Mesothelial cell of epicardium (in vitro differentiated cells): ENCODE measurements at regions not wholly inside any gene's neighbourhood (a gene's known extent, or its start where the extent isn't known, plus 50 kb on each side); places are given as distances from the start of the nearest gene placed in this dataset.

Source experiments
- DNase-seq, 2 experiments: peaks; one replicate each; pipeline ENCODE4 v3.0.0; 2021; ENCODE audit warnings: low spot score in 2 of 2; ENCODE audit not compliant: unreplicated experiment in 2 of 2
- H3K27ac Mint-ChIP-seq: 2 replicates; pipeline ENCODE4 v1.8.0; 2021; ENCODE audit warnings: mixed read lengths
- H3K27me3 Mint-ChIP-seq: 2 replicates; pipeline ENCODE4 v1.8.0; 2021; ENCODE audit warnings: low read depth, mixed read lengths
- H3K36me3 Mint-ChIP-seq: 2 replicates; pipeline ENCODE4 v1.8.0; 2021; ENCODE audit warnings: mixed read lengths
- H3K4me1 Mint-ChIP-seq: 2 replicates; pipeline ENCODE4 v1.8.0; 2021; ENCODE audit warnings: mixed read lengths
- H3K4me3 Mint-ChIP-seq: 2 replicates; pipeline ENCODE4 v1.8.0; 2021; ENCODE audit warnings: mild to moderate bottlenecking, moderate library complexity, mixed read lengths
- H3K9me3 Mint-ChIP-seq: 2 replicates; pipeline ENCODE4 v1.8.0; 2021; ENCODE audit warnings: mixed read lengths
- CTCF ChIP-seq: fragments of 200-600 bp; sonication (generic); IDR thresholded peaks from one replicate; pipeline ENCODE4 v1.5.0; 2021; ENCODE audit warnings: antibody characterized with exemption; ENCODE audit not compliant: unreplicated experiment

- H3K4me1 Mint-ChIP-seq: no peaks in the 10 kb centered on the region
- DNase-seq: no peak
- no peak overlapping the region for H3K27ac Mint-ChIP-seq
- TF ChIP-seq CTCF: no peak
- H3K27me3 Mint-ChIP-seq: no peaks in the 10 kb centered on the region
- H3K4me3 Mint-ChIP-seq: no peak overlapping the region
- H3K36me3 Mint-ChIP-seq: no peaks in the 10 kb centered on the region
- peaks cover 9% of the 10 kb centered on the region for H3K9me3 Mint-ChIP-seq
These were observed 109.2 kb upstream of the IGFBP7 start for GRCh38 chr4:57219431-57219830.

DNA sequence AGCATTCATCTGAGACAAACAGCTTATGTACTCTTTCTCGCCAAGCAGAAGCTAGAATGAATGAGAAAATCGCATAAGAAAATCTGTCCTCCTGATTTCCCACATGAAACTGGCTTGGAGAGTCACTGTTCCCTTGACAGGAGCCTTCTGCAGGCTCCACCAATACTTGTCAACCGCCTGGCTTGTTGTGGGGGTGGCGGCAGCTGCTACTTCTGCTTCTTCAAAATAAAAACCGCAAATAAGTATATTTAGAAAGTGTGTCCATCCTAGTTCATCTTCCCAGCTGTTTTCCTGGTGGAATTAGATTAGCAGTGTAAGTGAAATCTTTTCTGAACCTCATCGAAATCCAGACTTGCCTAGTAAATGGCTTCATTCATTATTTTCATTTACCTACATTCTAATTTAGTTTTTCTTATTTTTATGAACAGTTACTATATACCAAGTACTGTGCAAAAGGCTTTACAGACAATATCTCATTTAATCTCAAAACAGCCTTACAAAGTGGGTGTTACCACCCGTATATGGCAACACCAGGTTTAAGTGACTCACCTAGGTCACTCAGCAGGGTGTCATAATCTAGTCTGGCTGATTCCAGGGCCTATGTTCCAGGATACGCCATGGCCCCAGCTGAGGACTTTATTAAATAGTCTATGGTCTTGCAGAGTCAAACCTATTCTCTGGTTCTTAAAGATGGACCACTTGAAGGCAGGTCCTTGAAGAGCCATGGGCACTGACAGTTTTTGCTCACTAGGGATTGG lies 104.6 kb upstream of the IGFBP7 start:
- no peaks in the 10 kb centered on the region for H3K36me3 Mint-ChIP-seq
- H3K4me3 Mint-ChIP-seq: no peak overlapping the region
- peaks cover 11% of the 10 kb centered on the region for H3K9me3 Mint-ChIP-seq
- H3K4me1 Mint-ChIP-seq: no peaks in the 10 kb centered on the region
- no peak for TF ChIP-seq CTCF
- no peaks in the 10 kb centered on the region for H3K27me3 Mint-ChIP-seq
- no peak for DNase-seq
- no peak overlapping the region for H3K27ac Mint-ChIP-seq

DNA sequence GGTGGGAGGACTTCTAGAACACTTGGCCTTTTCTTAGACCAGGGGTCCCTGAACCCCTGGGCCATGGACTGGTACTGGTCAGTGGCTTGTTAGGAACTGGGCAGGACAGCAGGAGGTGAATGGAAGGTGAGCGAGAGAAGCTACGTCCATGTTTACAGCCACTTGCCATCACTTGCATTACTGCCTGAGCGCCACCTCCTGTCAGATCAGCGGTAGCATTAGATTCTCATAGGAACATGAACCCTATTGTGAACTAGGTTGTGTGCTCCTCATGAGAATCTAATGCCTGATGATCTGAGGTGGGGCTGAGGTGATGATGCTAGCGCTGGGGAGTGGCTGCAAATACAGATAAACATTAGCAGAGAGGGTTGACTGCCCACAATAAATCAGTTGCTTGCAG lies 100.9 kb upstream of the IGFBP7 start:
- DNase-seq: no peak
- Mint-ChIP-seq H3K9me3 (peaks cover 13% of the 10 kb centered on the region), H3K36me3 (no peaks in the 10 kb centered on the region), H3K27me3 (no peaks in the 10 kb centered on the region), H3K27ac (no peak overlapping the region), H3K4me1 (peaks cover 9% of the 10 kb centered on the region), H3K4me3 (no peak overlapping the region)
- TF ChIP-seq CTCF: no peak

DNA sequence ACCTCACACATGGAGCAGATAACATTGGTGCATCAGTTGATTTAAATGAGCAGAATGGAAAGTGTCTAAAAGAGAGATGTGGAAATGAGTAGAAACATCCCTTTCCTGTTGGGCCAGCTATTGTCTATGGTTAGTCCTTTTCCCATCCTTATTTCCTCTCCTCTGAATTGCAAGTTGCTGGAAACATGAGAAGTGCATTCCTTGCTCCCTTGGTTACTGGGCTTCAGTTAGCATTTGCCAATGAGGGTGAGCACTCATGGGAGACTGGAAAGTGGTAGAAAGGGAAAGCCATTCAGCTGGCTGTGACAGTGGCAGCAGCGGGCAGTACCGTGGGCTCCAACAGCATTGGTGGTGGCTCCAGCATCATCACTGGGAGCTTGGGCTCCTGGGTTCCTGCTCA lies 96.0 kb upstream of the IGFBP7 start:
- Mint-ChIP-seq H3K9me3 (peaks cover 13% of the 10 kb centered on the region), H3K27ac (no peak overlapping the region), H3K36me3 (no peaks in the 10 kb centered on the region), H3K4me1 (peaks cover 13% of the 10 kb centered on the region), H3K4me3 (no peak overlapping the region), H3K27me3 (no peaks in the 10 kb centered on the region)
- no peak for TF ChIP-seq CTCF
- no peak for DNase-seq

DNA sequence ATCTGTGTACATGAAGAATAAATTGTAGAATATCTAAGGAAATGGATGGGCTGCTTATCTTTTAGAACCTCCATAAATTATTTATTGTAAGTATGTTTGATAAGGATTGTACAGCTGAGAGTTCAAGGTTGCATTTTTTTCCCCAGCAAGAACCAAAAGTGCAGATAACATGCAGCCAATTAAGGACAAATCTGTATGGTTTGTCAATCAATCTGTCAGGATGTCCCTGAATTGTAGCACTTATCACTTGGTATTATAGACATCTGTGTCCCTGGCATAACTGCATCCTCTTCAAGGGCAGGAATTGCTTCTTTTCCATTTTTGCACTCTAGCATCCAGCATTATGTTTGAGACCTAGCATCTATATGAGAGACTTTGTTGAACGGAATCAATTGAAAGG lies 95.4 kb upstream of the IGFBP7 start:
- Mint-ChIP-seq H3K4me1 (peaks cover 19% of the 10 kb centered on the region), H3K9me3 (peaks cover 8% of the 10 kb centered on the region), H3K36me3 (no peaks in the 10 kb centered on the region), H3K4me3 (no peak overlapping the region), H3K27ac (no peak overlapping the region), H3K27me3 (no peaks in the 10 kb centered on the region)
- DNase-seq: no peak
- no peak for TF ChIP-seq CTCF

DNA sequence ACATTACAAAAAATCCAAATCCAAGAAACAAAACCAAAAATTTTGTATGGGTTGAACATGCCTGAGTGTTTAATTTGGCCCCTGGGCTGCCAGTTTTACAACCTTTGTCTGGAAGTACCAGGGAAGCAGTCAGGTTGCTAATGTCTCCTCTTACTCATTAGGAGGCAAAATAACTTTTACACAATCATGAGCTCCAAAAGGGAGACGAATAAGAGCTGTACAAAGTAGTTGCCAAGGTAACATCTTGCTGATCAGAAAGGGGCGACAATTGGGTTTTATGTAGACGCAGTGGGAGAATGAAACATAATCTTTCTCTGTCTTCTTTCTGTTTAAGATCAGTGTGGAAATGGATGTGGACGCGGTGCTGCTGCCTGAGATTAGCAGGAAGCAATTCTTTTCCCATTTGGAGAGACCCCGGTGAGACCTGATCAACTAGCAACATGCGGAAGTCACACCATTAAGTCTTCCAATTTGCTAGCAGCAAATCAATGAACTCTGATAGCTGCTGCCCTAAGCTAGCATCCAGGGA lies 90.7 kb upstream of the IGFBP7 start:
- TF ChIP-seq CTCF: no peak
- H3K4me3 Mint-ChIP-seq: no peak overlapping the region
- H3K27ac Mint-ChIP-seq: no peak overlapping the region

More for the DNA sequence above, 90.7 kb upstream of the IGFBP7 start:
- peaks cover 9% of the 10 kb centered on the region for H3K4me1 Mint-ChIP-seq
- no peaks in the 10 kb centered on the region for H3K27me3 Mint-ChIP-seq
- peaks cover 6% of the 10 kb centered on the region for H3K9me3 Mint-ChIP-seq
- peaks cover 4% of the 10 kb centered on the region for H3K36me3 Mint-ChIP-seq
- no peak for DNase-seq
